B cell (primary cell): ENCODE measurements at regions not wholly inside any gene's neighbourhood (a gene's known extent, or its start where the extent isn't known, plus 50 kb on each side); places are given as distances from the start of the nearest gene placed in this dataset.

Experiments used
- ATAC-seq: fragments of 200-7000 bp; cut with Tn5 transposase; one replicate; pipeline ENCODE4 v1.10.0; 2021; ENCODE audit warnings: low read depth, mild to moderate bottlenecking, moderate number of reproducible peaks, moderate library complexity
- CTCF ChIA-PET: fragments of 350-600 bp; sonication (Branson Sonifier 250); formaldehyde crosslinking; loops from one replicate; lab custom pipeline; 2021; ENCODE audit warnings: antibody characterized with exemption, inconsistent platforms; lab: Charles Lee
- POLR2A ChIA-PET: fragments of 350-600 bp; sonication (Branson Sonifier 250); formaldehyde crosslinking; loops from one replicate; lab custom pipeline; 2021; ENCODE audit warnings: antibody characterized with exemption; lab: Charles Lee
- DNase-seq: peaks from one replicate; pipeline ENCODE4 v3.0.0; 2013
- H2AFZ ChIP-seq: 2 replicates; pipeline ENCODE4 v1.6.1; 2012; ENCODE audit warnings: mild to moderate bottlenecking, low read depth, low read length; ENCODE audit not compliant: insufficient read depth, poor library complexity, severe bottlenecking
- H3K27ac ChIP-seq, 2 donors: 1 replicate in 1 of 2; 2 replicates in 1 of 2; pipeline ENCODE4 v1.5.1; 2012 to 2013; ENCODE audit warnings: low read length in 2 of 2, mild to moderate bottlenecking in 2 of 2, moderate library complexity in 1 of 2
- H3K27me3 ChIP-seq, 4 experiments: fragments of 200-600 bp in 1 of 4; sonication (generic) in 1 of 4; replicated peaks in 1 of 4; 1 replicate in 2 of 4; 2 replicates in 2 of 4; pipeline versions ENCODE4 v1.6.1 to v1.7.0; 2013 to 2016; ENCODE audit warnings: low read length in 3 of 4, mild to moderate bottlenecking in 2 of 4, mixed read lengths in 1 of 4, moderate library complexity in 1 of 4; ENCODE audit not compliant: insufficient read depth in 4 of 4, control insufficient read depth in 3 of 4; ENCODE audit errors: control extremely low read depth in 1 of 4
- H3K36me3 ChIP-seq, 2 experiments: replicated peaks in 1 of 2; 1 replicate in 1 of 2; 2 replicates in 1 of 2; pipeline versions ENCODE4 v1.6.1 to v1.7.1; 2013; ENCODE audit warnings: low read length in 1 of 2; ENCODE audit not compliant: insufficient read depth in 2 of 2, control insufficient read depth in 1 of 2; ENCODE audit errors: control extremely low read depth in 1 of 2, extremely low read depth in 1 of 2
- H3K4me1 ChIP-seq, 2 donors: fragments of 200-600 bp in 1 of 2; sonication (generic) in 1 of 2; 1 replicate in 1 of 2; 2 replicates in 1 of 2; pipeline versions ENCODE4 v1.5.1 to v1.6.1; 2013 to 2017; ENCODE audit warnings: low read length in 2 of 2; ENCODE audit not compliant: control insufficient read depth in 2 of 2, insufficient read depth in 2 of 2
- H3K4me2 ChIP-seq: replicated peaks from 2 replicates; pipeline ENCODE3; 2012; ENCODE audit warnings: mild to moderate bottlenecking, low read depth, low read length; ENCODE audit not compliant: poor library complexity, severe bottlenecking
- H3K4me3 ChIP-seq, 5 experiments: fragments of 200-600 bp in 1 of 5; sonication (generic) in 1 of 5; 1 replicate in 3 of 5; 2 replicates in 2 of 5; pipeline versions ENCODE4 v1.5.1 to v1.7.0; 2011 to 2016; ENCODE audit warnings: low read length in 4 of 5, mild to moderate bottlenecking in 4 of 5, low read depth in 2 of 5, control low read depth in 1 of 5, moderate library complexity in 1 of 5; ENCODE audit not compliant: insufficient read depth in 1 of 5; ENCODE audit errors: control extremely low read depth in 1 of 5, extremely low read depth in 1 of 5
- H3K79me2 ChIP-seq: fragments of 200-600 bp; sonication (generic); one replicate; pipeline ENCODE4 v1.6.0; 2016; ENCODE audit warnings: low read length; ENCODE audit not compliant: control insufficient read depth, insufficient read depth
- H3K9ac ChIP-seq: fragments of 200-600 bp; sonication (generic); 2 replicates; pipeline ENCODE4 v1.6.1; 2017; ENCODE audit warnings: mild to moderate bottlenecking, low read length, moderate library complexity
- H3K9me3 ChIP-seq, 3 donors: one replicate each; pipeline versions ENCODE4 v1.6.1 to v1.7.1; 2013; ENCODE audit warnings: low read length in 2 of 3; ENCODE audit not compliant: control insufficient read depth in 2 of 3, insufficient read depth in 1 of 3; ENCODE audit errors: control extremely low read depth in 1 of 3
- H4K20me1 ChIP-seq: 2 replicates; pipeline ENCODE4 v1.6.0; 2012; ENCODE audit warnings: mild to moderate bottlenecking, low read length; ENCODE audit not compliant: insufficient read depth, control insufficient read depth, poor library complexity, severe bottlenecking
- H3K27ac Mint-ChIP-seq: one replicate; pipeline ENCODE4 v1.8.0; 2021; ENCODE audit warnings: mixed read lengths
- H3K27me3 Mint-ChIP-seq: one replicate; pipeline ENCODE4 v1.8.0; 2021; ENCODE audit warnings: mixed read lengths
- H3K4me1 Mint-ChIP-seq: one replicate; pipeline ENCODE4 v1.8.0; 2021; ENCODE audit warnings: mixed read lengths
- H3K4me3 Mint-ChIP-seq: one replicate; pipeline ENCODE4 v1.8.0; 2021; ENCODE audit warnings: mixed read lengths
- H3K9me3 Mint-ChIP-seq: one replicate; pipeline ENCODE4 v1.8.0; 2022; ENCODE audit warnings: mixed read lengths; ENCODE audit not compliant: insufficient read depth
- EZH2 ChIP-seq: IDR thresholded peaks from 2 replicates; pipeline ENCODE4 v1.6.1; 2012; ENCODE audit warnings: borderline replicate concordance, low read depth, mild to moderate bottlenecking, moderate library complexity, low read length; ENCODE audit not compliant: insufficient read depth, poor library complexity, severe bottlenecking
- WGBS: methylation state at CpG from one replicate; pipeline ENCODE4 v1.1.5; 2013; ENCODE audit warnings: missing lambda C conversion rate; ENCODE audit not compliant: insufficient coverage; 5-methylcytosine and 5-hydroxymethylcytosine counted together
- intact Hi-C: fragments of 100-400 bp; cut with micrococcal nuclease; formaldehyde crosslinking; loops from one replicate; pipeline ENCODE4 v1.10.0; 2022
- TF ChIP-seq, protein P1 (sequence below): fragments of 200-600 bp; IDR thresholded peaks from one replicate; pipeline ENCODE4 v1.8.0; 2022; ENCODE audit warnings: antibody characterized with exemption, mild to moderate bottlenecking

DNA sequence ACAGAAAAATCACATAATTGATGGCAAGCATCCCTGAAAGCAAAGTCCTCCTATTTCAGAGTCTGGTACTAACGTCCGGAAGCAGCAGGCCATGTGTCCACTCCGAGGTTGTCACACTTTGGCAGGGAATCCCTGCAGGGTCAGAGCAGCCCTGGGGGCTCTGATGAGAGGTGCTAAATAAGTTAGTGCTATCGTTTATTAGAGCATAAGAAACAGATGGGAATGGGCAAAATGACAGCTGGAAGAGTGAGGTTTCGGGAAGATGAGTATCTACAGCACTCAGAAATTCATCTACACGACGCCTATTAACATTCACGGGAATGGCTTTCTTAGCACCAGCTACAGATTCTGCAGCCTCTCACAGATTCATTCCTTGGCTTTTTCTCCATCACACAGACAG is 465.4 kb upstream of the PSMD7 start:
- POLR2A ChIA-PET: no interaction called here

DNA sequence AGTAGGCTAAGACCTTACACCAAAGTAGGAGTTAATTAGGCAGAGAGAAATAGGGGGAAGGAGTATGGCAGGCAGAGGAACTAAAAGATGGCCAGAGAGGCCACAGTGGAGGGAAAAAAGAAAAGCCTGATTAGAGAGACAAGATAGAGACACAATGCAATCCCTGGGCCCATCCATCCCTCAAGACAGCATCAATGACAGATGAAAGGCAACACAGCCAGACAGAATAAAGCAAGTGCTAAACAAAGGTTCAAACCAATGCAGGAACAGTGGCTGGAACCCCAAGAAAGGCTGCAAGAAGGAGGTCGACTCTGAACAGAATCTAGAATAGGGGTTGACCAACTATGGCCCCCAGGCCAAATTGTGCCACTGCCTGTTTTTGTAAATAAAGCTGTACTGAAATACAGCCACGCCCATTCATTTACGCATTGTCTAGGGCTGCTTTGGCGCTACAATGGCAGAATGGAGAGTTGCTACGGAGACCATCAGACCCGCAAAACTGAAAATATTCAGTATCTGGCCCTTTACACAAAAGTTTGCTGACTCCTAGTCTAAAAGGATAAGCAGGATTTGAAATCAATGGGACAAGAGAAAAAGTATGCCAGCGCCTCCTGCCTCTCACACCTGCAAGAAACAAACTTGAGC is 473.3 kb upstream of the PSMD7 start:
- POLR2A ChIA-PET: no interaction called here
- WGBS: 93% methylated on average over 6 of the region's 7 CpGs
- intact Hi-C loops: no loop called here
- Mint-ChIP-seq H3K4me3 (no peak overlapping the region), H3K9me3 (no peaks in the 10 kb centered on the region), H3K27ac (no peak overlapping the region), H3K27me3 (no peaks in the 10 kb centered on the region), H3K4me1 (no peaks in the 10 kb centered on the region)
- Histone ChIP-seq H3K27me3 (no peaks in the 10 kb centered on the region), H3K9me3 (peaks cover 0 to 5% (median 0%) of the 10 kb centered on the region in 3 donors), H3K9ac (no peak overlapping the region), H3K27ac (no peak overlapping the region), H4K20me1 (no peaks in the 10 kb centered on the region), H3K4me1 (no peaks in the 10 kb centered on the region), H2AFZ (no peak overlapping the region), H3K4me3 (no peak overlapping the region), H3K79me2 (no peaks in the 10 kb centered on the region), H3K4me2 (no peak overlapping the region), H3K36me3 (no peaks in the 10 kb centered on the region)
- CTCF ChIA-PET: no interaction called here
- TF ChIP-seq, protein P1, sequence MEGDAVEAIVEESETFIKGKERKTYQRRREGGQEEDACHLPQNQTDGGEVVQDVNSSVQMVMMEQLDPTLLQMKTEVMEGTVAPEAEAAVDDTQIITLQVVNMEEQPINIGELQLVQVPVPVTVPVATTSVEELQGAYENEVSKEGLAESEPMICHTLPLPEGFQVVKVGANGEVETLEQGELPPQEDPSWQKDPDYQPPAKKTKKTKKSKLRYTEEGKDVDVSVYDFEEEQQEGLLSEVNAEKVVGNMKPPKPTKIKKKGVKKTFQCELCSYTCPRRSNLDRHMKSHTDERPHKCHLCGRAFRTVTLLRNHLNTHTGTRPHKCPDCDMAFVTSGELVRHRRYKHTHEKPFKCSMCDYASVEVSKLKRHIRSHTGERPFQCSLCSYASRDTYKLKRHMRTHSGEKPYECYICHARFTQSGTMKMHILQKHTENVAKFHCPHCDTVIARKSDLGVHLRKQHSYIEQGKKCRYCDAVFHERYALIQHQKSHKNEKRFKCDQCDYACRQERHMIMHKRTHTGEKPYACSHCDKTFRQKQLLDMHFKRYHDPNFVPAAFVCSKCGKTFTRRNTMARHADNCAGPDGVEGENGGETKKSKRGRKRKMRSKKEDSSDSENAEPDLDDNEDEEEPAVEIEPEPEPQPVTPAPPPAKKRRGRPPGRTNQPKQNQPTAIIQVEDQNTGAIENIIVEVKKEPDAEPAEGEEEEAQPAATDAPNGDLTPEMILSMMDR: no peak
- no peak for TF ChIP-seq EZH2
- no peak for ATAC-seq
- DNase-seq: no peak

More for the DNA sequence above, 465.4 kb upstream of the PSMD7 start:
- no peaks in the 10 kb centered on the region for H4K20me1 ChIP-seq
- H3K9ac ChIP-seq: no peak overlapping the region
- DNase-seq (no peak), ATAC-seq (no peak)
- no peak overlapping the region for H2AFZ ChIP-seq
- H3K27me3 ChIP-seq: no peaks in the 10 kb centered on the region
- 100% methylated on average over 3 of the region's 8 CpGs for WGBS
- TF ChIP-seq EZH2: no peak
- TF ChIP-seq, protein P1: no peak
- H3K4me1 Mint-ChIP-seq: no peaks in the 10 kb centered on the region
- intact Hi-C loops: no loop called here
- H3K4me3 ChIP-seq: no peak overlapping the region
- CTCF ChIA-PET: no interaction called here
- peaks cover 0 to 3% (median 1%) of the 10 kb centered on the region in 3 donors for H3K9me3 ChIP-seq
- H3K4me1 ChIP-seq: no peaks in the 10 kb centered on the region
- H3K27ac Mint-ChIP-seq: no peak overlapping the region
- no peak overlapping the region for H3K4me3 Mint-ChIP-seq
- H3K36me3 ChIP-seq: no peaks in the 10 kb centered on the region
- no peak overlapping the region for H3K27ac ChIP-seq
- H3K79me2 ChIP-seq: no peaks in the 10 kb centered on the region
- no peaks in the 10 kb centered on the region for H3K27me3 Mint-ChIP-seq
- no peaks in the 10 kb centered on the region for H3K9me3 Mint-ChIP-seq
- no peak overlapping the region for H3K4me2 ChIP-seq
